ENCODE measurements at regions not wholly inside any gene's neighbourhood (a gene's known extent, or its start where the extent isn't known, plus 50 kb on each side); places are given as distances from the start of the nearest gene placed in this dataset.

GRCh38 chr12:84807249-84807648 is 105.3 kb downstream of the SLC6A15 start:
- DNase-seq (ENCODE audit: extremely low read depth, low read depth): no peak
- no peak overlapping the region for H3K4me3 ChIP-seq (replicated peaks; ENCODE audit: low read depth, low read length)
- no peak for TF ChIP-seq CTCF (IDR thresholded peaks at IDR 0.05; ENCODE audit: low read depth, low read length, missing control alignments)

GRCh38 chr12:84805474-84805858 is 107.1 kb downstream of the SLC6A15 start:
- TF ChIP-seq CTCF (IDR thresholded peaks at IDR 0.05; ENCODE audit: low read depth, low read length, missing control alignments): no peak
- no peak overlapping the region for H3K4me3 ChIP-seq (replicated peaks; ENCODE audit: low read depth, low read length)
- no peak for DNase-seq (ENCODE audit: extremely low read depth, low read depth)

GRCh38 chr12:84804691-84805473 is 107.7 kb downstream of the SLC6A15 start:
- TF ChIP-seq CTCF (IDR thresholded peaks at IDR 0.05; ENCODE audit: low read depth, low read length, missing control alignments): no peak
- DNase-seq (ENCODE audit: extremely low read depth, low read depth): no peak
- no peak overlapping the region for H3K4me3 ChIP-seq (replicated peaks; ENCODE audit: low read depth, low read length)

GRCh38 chr12:84803661-84804060 is 108.9 kb downstream of the SLC6A15 start:
- H3K4me3 ChIP-seq (replicated peaks; ENCODE audit: low read depth, low read length): no peak overlapping the region
- TF ChIP-seq CTCF (IDR thresholded peaks at IDR 0.05; ENCODE audit: low read depth, low read length, missing control alignments): no peak
- DNase-seq (ENCODE audit: extremely low read depth, low read depth): no peak

- H3K4me3 ChIP-seq (replicated peaks; ENCODE audit: low read depth, low read length): no peak overlapping the region
- no peak for DNase-seq (ENCODE audit: extremely low read depth, low read depth)
- no peak for TF ChIP-seq CTCF (IDR thresholded peaks at IDR 0.05; ENCODE audit: low read depth, low read length, missing control alignments)
Measured at GRCh38 chr12:84802161-84802560, 110.4 kb downstream of the SLC6A15 start.

- no peak for DNase-seq (ENCODE audit: extremely low read depth, low read depth)
- no peak for TF ChIP-seq CTCF (IDR thresholded peaks at IDR 0.05; ENCODE audit: low read depth, low read length, missing control alignments)
- no peak overlapping the region for H3K4me3 ChIP-seq (replicated peaks; ENCODE audit: low read depth, low read length)
Measured at GRCh38 chr12:84793558-84794367, 118.8 kb downstream of the SLC6A15 start.
